Stimulated activated CD4-positive, alpha-beta T cell treated with anti-CD3 and anti-CD28 coated beads, Interleukin-4, amount 100 ng/mL, for 4 hours (primary cell): ENCODE measurements at regions not wholly inside any gene's neighbourhood (a gene's known extent, or its start where the extent isn't known, plus 50 kb on each side); places are given as distances from the start of the nearest gene placed in this dataset.
"Not testable (repeated sequence)": the region's sequence is repeated elsewhere in the genome, so short reads cannot be mapped to it uniquely, and the experiment has no call there.

Experiments used
- DNase-seq, 2 experiments: peaks; one replicate each; pipeline ENCODE4 v3.0.0-alpha.2; 2020

DNA sequence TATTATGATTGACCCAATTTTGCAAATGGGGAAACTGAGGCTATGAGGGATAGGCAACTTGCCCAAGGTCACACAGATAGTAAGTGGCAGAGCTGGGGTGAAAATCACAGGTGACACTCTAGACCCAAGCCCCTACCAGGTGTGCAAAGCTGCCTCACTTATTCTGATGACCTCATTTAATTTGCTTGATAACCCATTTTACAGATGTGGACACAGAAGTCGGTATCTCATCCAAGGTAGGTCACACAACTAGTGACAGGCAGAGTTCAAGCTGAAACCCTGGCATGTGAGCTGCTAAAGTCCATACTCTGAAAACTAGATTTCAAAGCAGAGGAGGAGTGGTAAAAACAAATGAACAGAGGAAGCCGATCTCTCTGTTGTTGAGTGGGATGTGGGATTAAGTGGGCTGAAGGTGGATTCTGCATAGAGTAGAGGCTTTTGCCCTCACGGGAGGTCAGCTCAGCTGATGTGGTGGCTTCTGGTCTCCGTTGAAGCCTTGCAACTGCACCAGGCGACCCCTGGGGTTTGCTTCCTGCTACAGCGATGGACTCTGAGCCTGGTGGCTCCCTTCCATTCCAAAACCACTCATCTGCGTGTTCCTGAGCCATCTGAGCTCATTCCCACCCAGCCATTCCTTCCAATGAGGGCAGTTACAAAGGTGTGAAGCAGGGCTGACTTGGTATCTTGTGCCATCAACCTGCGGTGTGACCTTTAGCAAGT is 164.3 kb upstream of the FHL2 start:
- DNase-seq = no peak

- no peak for DNase-seq
Measured at GRCh38 chr2:105561401-105561800, 162.6 kb upstream of the FHL2 start.

DNA sequence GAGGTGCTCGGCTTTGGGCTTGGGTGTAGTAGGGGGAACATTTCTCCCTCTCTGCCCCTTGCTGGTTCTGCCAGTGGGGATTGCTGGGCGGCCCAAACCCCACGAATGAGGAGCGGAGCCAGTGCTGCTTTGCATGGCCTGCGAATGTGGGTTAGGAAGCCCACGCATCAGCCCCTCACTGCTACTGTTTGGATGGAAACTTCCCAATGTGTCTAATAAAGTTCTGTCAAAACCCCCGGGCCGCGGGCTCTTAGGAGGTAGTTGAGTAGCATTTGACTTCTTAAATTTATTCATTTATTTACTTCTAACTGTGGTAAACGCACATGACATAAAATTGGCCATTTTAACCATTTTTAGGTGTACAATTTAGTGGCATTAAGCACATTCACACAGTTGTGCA is 161.3 kb upstream of the FHL2 start:
- DNase-seq = no peak

DNA sequence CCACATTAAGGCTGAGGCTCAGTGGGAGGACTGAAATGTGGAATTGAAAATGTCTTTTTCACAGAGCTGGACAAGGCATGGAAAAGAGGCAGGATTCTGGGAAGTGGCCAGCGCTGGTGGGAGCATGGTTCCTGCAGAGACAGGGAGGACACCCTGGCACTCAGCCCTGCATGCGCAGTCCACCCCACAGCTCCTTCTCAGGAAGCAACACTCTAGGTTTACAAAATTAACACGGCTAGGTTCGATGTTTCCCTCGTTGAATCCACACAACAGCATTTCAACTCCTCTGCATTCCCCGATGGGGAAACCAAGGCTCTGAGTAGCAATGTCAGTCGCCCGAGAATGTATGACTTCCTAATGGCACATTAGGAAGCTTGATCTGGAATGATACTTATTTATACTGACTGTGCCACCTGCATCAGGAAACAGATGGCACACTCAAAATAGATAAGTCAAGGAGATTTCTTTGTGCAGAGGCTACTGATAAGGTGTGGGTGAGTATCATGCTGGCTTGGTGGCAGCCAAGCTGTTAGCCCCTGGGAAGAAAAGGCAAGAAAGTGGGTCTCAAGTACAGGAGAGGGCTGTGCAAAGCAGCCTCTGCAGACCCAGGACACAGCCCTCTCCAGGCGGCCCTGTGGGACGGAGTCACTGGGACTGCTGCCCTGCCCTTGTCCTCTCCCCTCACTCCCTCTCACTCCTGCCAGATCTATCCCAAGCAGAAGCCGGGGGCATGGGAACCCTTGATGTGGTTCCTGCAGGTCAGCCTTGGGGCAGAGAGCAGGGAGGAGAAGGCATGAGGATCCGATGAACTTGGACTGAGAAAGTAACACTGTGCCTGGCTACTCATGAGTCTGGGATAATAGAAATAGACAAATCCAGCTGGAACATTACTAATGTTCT is 158.4 kb upstream of the FHL2 start:
- no peak for DNase-seq

DNA sequence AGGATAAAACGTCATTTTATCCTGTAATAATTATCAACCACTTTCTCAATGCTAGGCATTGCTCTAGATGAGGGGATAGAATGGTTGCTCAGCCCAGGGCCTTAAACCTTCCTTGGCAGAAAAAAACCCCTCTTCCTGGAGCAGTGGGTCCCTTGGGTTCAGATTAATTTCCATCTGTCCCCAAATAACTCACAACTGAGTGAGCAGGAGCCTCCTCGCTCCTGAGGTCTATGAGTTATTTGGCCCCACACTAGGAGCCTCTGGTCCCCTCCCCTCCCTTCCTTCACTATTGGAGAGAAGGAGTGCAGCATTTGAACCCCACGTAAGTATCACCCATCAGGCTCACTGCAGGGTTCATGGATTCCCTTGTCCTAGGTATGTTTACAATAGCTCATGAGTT is 157.5 kb upstream of the FHL2 start:
- DNase-seq = no peak

DNA sequence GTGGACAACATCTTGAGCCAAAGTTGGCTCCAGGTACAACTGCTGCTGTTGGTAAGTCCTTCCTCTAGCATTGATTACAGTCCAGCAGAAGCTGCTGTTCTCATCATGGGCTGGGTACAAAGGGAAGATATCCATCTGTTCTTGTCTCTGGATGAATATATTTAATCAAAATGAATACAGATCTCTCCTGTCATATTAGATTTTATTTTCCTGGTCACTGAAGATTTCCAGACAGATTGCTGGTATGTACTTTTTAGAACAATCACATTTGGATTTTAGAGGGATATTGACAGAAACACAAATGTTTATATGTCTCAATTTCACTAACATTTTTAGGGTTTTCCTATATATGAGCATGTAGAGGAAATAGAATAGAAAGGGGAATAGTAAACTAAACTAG is 155.4 kb upstream of the FHL2 start:
- no peak for DNase-seq

- DNase-seq = no peak
Measured at GRCh38 chr2:105553538-105554196, 154.8 kb upstream of the FHL2 start.

GRCh38 chr2:105546628-105546974 is 147.8 kb upstream of the FHL2 start:
- no peak for DNase-seq

- peak; percentile 51 to 63 for DNase-seq
Measured at GRCh38 chr2:105545730-105546627, 147.1 kb upstream of the FHL2 start.

- DNase-seq = no peak
Measured at GRCh38 chr2:105544591-105545377, 145.9 kb upstream of the FHL2 start.

GRCh38 chr2:105541189-105542050 is 142.6 kb upstream of the FHL2 start:
- DNase-seq = no peak

DNA sequence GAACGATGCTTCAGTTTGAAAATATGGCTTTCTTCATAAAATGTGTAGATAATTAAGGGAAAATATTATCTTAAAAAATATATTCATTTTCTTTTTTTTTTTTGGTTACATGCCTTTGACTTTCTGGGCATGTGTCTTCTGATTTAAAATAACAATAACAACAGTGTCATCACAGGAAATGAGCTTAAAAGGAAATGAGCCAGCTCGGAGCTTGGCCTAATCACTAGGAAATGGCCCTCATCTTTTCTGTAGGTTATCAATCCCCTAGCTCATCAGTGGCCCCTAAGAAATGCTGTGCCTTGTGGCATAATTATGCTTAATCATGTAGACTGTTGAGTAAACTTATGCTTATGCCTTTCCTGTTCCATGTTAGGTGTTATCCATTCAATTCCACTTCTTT is 141.8 kb upstream of the FHL2 start:
- DNase-seq = no peak

DNA sequence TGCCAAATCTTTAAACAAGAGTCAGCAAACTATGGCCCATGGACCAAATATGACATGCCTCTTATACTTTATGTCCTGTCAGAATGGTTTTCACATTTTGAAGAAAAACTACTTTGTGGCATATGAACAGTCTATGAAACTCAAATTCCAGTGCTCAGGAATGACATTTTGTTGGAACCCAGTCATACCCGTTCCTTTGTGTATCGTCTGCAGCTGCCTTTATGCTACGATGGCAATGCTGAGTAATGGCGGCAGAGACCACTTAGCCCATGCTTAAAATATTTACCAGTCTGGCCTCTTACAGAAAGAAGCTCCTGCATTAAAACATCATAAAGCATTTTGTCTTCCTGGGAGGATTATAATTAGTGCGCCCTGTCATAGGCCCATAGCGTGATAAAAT is 140.5 kb upstream of the FHL2 start:
- no peak for DNase-seq

DNA sequence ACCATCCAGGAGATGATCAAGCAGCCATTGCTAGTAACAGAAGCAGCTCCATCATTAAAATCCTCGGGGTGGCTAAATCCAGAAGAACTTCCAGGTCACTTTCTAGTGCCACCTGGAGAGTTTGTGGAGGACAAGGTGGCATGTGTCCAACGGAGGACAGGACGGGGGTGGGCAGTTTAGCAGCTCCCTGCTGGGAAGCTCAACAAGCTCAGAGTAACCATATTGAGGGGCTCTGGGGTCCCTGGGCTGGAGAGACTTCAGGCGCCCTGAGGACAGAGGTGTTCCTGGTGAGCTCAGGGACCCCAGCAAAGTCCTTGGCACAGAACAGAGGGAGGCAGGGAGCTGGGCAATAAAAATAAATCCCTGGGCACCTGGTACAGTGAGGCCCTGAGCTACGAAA is 140.0 kb upstream of the FHL2 start:
- no peak for DNase-seq

- DNase-seq = no peak
Measured at GRCh38 chr2:105537920-105538319, 139.1 kb upstream of the FHL2 start.

DNA sequence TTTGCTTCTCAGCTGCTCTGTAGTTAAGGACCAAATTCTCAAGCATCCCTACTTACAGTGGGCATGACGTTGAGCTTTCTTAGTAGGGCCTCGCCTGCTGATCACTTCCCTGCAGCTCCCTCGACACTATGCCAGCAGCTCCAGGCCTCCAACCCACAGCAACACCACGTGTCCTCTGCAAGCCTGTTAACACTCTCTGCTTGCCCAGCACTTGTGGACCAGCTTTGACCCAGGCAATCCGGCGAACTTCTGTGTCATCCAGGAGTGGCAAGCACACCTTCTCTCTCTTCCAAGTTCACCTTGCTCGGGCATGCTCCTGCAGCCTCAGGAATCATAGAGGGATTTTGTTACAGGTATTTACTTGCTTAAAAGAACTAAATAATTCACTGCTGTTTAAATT is 138.6 kb upstream of the FHL2 start:
- no peak for DNase-seq

- no peak for DNase-seq
Measured at GRCh38 chr2:105536175-105536574, 137.3 kb upstream of the FHL2 start.

DNA sequence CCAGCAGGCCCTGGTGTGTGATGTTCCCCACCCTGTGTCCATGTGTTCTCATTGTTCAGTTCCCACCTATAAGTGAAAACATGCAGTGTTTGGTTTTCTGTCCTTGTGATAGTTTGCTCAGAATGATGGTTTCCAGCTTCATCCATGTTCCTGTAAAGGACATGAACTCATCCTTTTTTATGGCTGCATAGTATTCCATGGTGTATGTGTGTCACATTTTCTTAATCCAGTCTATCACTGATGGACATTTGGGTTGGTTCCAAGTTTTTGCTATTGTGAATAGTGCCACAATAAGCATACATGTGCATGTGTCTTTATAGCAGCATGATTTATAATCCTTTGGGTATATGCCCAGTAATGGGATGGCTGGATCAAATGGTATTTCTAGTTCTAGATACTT is 130.4 kb upstream of the FHL2 start:
- not testable (repeated sequence) for DNase-seq

DNA sequence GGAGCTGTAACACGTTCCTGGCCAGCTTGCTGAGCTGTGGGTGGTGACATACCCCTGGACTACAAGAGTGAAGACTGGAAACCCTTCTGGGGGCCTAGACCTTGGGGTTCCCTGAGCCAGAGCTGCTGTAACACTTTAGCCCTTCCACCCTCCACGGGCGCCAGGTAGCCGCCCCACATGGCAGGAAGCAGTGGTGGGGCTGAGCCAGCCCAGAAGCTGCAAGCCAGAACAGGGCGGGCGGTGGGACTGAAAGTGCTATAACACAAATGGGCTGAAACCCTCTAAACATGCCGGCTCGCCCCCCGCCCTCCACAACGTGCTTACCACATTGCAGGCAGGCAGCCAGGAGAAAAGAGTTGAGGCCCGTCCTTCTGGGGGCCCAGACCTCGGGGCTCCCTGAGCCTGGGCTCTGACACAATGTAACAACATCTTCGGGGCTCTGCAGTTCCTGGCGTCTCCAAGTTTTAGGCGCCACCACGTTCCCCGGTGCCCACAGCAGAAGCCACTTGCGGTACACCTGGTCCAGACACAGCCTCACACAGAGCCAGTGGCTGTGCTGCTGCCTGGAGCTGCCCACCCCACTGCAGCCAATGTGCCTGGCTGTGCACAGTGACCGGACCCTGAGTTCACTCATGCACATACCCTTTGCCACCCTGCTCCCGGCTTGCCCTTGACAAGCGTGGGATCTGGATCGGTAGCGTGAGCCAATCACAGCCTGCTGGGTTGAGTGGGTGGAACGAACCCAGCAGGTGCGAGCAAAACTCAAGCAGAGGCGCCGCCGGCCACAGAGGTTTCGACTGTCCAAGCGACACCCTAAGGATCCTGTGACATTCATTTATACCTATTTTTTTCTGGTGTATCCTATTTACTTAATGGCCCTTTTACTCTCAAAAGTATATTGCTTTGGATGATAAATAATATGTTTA is 127.4 kb upstream of the FHL2 start:
- DNase-seq = no peak

DNA sequence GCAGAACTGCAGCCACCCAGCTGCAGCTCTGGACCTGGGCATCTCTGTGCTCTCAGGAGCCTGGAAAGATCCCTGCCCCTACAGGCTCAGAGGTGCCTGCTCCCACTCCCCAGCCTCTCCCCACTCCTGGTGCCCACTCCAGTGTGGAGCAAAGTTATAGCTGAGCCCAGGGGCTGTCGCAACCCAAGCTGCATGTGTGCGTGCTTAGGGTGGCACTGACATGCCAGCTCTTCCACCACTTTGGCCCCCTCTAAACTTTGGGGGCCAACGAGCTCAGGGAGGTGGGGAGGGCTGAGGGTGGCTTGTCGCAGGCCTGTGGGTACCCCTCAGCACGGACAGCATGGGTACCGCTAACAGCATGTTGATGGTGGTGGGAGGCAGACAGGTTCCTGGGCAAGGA is 126.3 kb upstream of the FHL2 start:
- DNase-seq = no peak
